K562 (cell line): ENCODE measurements at regions not wholly inside any gene's neighbourhood (a gene's known extent, or its start where the extent isn't known, plus 50 kb on each side); places are given as distances from the start of the nearest gene placed in this dataset.

Experiments
- BRCA1 ChIP-seq, 2 experiments: fragments of 450-650 bp in 1 of 2; sonication (generic) in 1 of 2; formaldehyde crosslinking in 1 of 2; IDR thresholded peaks; 2 replicates each; pipeline versions ENCODE4 v1.5.0 to v1.6.1; 2017 to 2020; ENCODE audit warnings: mild to moderate bottlenecking in 1 of 2, missing genetic modification reagents in 1 of 2
- POLR2AphosphoS2 ChIP-seq: IDR thresholded peaks from 2 replicates; pipeline ENCODE4 v1.6.1; 2012; ENCODE audit warnings: low read length, improper control_type of control experiment
- POLR3A ChIP-seq: IDR thresholded peaks from 2 replicates; pipeline ENCODE4 v1.6.1; 2011; ENCODE audit warnings: borderline replicate concordance, mild to moderate bottlenecking, moderate library complexity; ENCODE audit not compliant: insufficient read length, insufficient read depth; ENCODE audit errors: extremely low read depth
- SIN3A ChIP-seq, 2 experiments: fragments of 150-350 bp in 1 of 2; IDR thresholded peaks; 2 replicates each; pipeline ENCODE4 v1.6.1; 2011 to 2016; ENCODE audit warnings: borderline replicate concordance in 2 of 2, low read depth in 2 of 2, low read length in 2 of 2, mild to moderate bottlenecking in 2 of 2, moderate library complexity in 2 of 2; ENCODE audit not compliant: control insufficient read depth in 1 of 2
- SMAD3 ChIP-seq: fragments of 450-650 bp; formaldehyde crosslinking; conservative IDR thresholded peaks from 2 replicates; pipeline ENCODE4 v1.4.0; 2020; ENCODE audit warnings: mild to moderate bottlenecking
- ZBTB33 ChIP-seq: sonication (generic); formaldehyde crosslinking; IDR thresholded peaks from 2 replicates; pipeline ENCODE4 v1.8.1; 2023; ENCODE audit warnings: mild to moderate bottlenecking, missing genetic modification reagents
- TF ChIP-seq, protein P1 (sequence below): fragments of 150-350 bp; IDR thresholded peaks from 2 replicates; pipeline ENCODE4 v1.6.1; 2014; ENCODE audit warnings: low read depth, mild to moderate bottlenecking, low read length, borderline replicate concordance
- TF ChIP-seq, protein P2 (sequence below), 3 experiments: IDR thresholded peaks in 2 of 3; conservative IDR thresholded peaks in 1 of 3; 2 replicates each; pipeline ENCODE4 v1.5.1; 2011 to 2012; ENCODE audit warnings: low read length in 3 of 3, mild to moderate bottlenecking in 3 of 3, control low read depth in 2 of 3, improper control_type of control experiment in 1 of 3, inconsistent platforms in 1 of 3, low read depth in 1 of 3, mixed read lengths in 1 of 3, moderate library complexity in 1 of 3; ENCODE audit not compliant: insufficient read depth in 2 of 3

- TF ChIP-seq BRCA1 (IDR thresholded peaks at IDR 0.05): no peak
- no peak for TF ChIP-seq BRCA1 (CRISPR knock-in tag; IDR thresholded peaks at IDR 0.05)
- no peak for TF ChIP-seq SIN3A (IDR thresholded peaks at IDR 0.05; ENCODE audit: borderline replicate concordance in 2 of 2, control insufficient read depth in 1 of 2, low read depth in 2 of 2, low read length in 2 of 2)
- no peak for TF ChIP-seq ZBTB33 (CRISPR knock-in tag)
- TF ChIP-seq POLR3A: no peak
- no peak for TF ChIP-seq POLR2AphosphoS2
- TF ChIP-seq, protein P1, sequence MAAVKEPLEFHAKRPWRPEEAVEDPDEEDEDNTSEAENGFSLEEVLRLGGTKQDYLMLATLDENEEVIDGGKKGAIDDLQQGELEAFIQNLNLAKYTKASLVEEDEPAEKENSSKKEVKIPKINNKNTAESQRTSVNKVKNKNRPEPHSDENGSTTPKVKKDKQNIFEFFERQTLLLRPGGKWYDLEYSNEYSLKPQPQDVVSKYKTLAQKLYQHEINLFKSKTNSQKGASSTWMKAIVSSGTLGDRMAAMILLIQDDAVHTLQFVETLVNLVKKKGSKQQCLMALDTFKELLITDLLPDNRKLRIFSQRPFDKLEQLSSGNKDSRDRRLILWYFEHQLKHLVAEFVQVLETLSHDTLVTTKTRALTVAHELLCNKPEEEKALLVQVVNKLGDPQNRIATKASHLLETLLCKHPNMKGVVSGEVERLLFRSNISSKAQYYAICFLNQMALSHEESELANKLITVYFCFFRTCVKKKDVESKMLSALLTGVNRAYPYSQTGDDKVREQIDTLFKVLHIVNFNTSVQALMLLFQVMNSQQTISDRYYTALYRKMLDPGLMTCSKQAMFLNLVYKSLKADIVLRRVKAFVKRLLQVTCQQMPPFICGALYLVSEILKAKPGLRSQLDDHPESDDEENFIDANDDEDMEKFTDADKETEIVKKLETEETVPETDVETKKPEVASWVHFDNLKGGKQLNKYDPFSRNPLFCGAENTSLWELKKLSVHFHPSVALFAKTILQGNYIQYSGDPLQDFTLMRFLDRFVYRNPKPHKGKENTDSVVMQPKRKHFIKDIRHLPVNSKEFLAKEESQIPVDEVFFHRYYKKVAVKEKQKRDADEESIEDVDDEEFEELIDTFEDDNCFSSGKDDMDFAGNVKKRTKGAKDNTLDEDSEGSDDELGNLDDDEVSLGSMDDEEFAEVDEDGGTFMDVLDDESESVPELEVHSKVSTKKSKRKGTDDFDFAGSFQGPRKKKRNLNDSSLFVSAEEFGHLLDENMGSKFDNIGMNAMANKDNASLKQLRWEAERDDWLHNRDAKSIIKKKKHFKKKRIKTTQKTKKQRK: no peak
- TF ChIP-seq, protein P2, sequence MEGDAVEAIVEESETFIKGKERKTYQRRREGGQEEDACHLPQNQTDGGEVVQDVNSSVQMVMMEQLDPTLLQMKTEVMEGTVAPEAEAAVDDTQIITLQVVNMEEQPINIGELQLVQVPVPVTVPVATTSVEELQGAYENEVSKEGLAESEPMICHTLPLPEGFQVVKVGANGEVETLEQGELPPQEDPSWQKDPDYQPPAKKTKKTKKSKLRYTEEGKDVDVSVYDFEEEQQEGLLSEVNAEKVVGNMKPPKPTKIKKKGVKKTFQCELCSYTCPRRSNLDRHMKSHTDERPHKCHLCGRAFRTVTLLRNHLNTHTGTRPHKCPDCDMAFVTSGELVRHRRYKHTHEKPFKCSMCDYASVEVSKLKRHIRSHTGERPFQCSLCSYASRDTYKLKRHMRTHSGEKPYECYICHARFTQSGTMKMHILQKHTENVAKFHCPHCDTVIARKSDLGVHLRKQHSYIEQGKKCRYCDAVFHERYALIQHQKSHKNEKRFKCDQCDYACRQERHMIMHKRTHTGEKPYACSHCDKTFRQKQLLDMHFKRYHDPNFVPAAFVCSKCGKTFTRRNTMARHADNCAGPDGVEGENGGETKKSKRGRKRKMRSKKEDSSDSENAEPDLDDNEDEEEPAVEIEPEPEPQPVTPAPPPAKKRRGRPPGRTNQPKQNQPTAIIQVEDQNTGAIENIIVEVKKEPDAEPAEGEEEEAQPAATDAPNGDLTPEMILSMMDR (IDR thresholded peaks at IDR 0.05 in 2 of 3, conservative IDR thresholded peaks at IDR 0.05 in 1 of 3; ENCODE audit: insufficient read depth in 2 of 3, low read depth in 1 of 3, low read length in 3 of 3): no peak
- no peak for TF ChIP-seq SMAD3 (CRISPR knock-in tag)
Observed at GRCh38 chr4:117916728-117917127, 117.6 kb upstream of the NDST3 start.
